Tibial nerve (tissue), 3 donors: ENCODE measurements at regions not wholly inside any gene's neighbourhood (a gene's known extent, or its start where the extent isn't known, plus 50 kb on each side); places are given as distances from the start of the nearest gene placed in this dataset.

Source experiments
- POLR2A ChIP-seq, 2 donors: fragments of 450-650 bp; IDR thresholded peaks; one replicate each; pipeline ENCODE4 v1.6.1; 2017; ENCODE audit warnings: antibody characterized with exemption in 2 of 2, mild to moderate bottlenecking in 2 of 2, moderate library complexity in 2 of 2
- TF ChIP-seq, protein P1 (sequence below), 5 experiments: fragments of 200-600 bp in 3 of 5; fragments of 450-650 bp in 2 of 5; sonication (generic) in 3 of 5; IDR thresholded peaks; one replicate each; pipeline ENCODE4 v1.5.1; 2016 to 2019; ENCODE audit warnings: antibody characterized with exemption in 5 of 5, mild to moderate bottlenecking in 3 of 5, moderate library complexity in 2 of 5

DNA sequence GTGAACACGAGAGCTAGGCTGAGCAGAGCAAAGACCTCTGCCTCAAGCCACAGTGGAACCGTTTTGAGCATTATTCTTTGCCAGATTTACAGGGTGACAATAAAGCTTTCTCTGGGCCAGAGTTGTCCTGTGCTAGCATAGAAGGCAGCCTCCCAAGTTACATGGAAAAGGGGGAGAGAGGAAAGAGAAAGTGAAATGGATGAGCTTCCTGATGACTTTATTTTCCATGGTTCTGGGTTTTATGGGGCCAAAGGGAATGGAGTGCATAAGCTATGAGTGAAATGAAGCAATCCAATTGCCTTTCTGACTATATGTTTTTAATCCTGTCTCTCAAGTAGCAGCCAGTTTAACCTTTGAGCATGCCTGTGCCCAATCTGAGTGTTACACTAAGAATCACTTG is 428.4 kb downstream of the COG6 start:
- TF ChIP-seq, protein P1, sequence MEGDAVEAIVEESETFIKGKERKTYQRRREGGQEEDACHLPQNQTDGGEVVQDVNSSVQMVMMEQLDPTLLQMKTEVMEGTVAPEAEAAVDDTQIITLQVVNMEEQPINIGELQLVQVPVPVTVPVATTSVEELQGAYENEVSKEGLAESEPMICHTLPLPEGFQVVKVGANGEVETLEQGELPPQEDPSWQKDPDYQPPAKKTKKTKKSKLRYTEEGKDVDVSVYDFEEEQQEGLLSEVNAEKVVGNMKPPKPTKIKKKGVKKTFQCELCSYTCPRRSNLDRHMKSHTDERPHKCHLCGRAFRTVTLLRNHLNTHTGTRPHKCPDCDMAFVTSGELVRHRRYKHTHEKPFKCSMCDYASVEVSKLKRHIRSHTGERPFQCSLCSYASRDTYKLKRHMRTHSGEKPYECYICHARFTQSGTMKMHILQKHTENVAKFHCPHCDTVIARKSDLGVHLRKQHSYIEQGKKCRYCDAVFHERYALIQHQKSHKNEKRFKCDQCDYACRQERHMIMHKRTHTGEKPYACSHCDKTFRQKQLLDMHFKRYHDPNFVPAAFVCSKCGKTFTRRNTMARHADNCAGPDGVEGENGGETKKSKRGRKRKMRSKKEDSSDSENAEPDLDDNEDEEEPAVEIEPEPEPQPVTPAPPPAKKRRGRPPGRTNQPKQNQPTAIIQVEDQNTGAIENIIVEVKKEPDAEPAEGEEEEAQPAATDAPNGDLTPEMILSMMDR (IDR thresholded peaks at IDR 0.05): no peak
- no peak for TF ChIP-seq POLR2A (IDR thresholded peaks at IDR 0.05)
